ENCODE measurements at regions not wholly inside any gene's neighbourhood (a gene's known extent, or its start where the extent isn't known, plus 50 kb on each side); places are given as distances from the start of the nearest gene placed in this dataset.

DNA sequence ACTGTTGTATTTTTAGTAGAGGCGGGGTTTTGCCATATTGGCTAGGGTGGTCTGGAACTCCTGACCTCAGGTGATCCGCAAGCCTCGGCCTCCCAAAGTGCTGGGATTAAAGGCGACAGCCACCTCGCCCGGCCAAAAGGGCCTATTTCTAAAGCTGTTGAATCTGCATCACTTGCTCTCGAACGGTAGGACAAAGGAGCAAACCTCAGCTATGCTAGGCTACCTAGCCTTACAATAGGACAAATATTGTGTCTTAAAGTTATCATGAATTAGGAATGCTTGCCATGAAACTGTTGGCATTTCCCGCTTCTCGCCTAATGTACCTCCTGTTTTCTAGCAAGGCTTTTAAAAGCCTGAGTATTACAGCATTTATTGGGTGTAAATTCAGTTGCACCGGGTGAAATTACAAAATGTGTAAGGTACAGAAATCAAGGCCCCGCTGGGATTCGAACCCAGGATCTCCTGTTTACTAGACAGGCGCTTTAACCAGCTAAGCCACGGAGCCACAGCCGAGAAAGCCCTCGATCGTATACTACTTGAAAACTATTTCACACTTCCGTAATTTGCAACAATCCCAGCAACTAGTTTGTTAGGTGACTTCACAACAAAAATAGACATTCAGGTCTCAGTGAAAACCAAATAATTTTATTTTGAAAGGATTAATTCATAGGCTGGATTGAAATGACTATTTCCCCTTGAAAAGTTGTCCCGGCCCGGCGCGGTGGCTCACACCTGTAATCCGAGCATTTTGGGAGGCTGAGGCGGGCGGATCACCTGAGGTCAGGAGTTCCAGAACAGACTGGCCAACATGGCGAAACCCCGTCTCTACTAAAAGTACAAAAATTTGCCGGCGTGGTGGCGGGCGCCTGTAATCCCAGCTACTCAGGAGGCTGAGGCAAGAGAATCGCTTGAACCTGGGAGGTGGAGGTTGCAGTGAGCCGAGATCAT lies 211.6 kb upstream of the ZNF184 start:
- dilution Hi-C loops (cut with MboI; ENCODE audit: extremely low pct_ligation_motif_present, low sequenced_read_pairs), result no loop called here
- POLR2A ChIA-PET, result no interaction called here
- Histone ChIP-seq H4K20me1 (replicated peaks; ENCODE audit: control insufficient read depth, extremely low read depth, insufficient read depth, low read length) (no peaks in the 10 kb centered on the region), H3K4me1 (ENCODE audit: control insufficient read depth, extremely low read depth, insufficient read depth, low read length) (peaks cover 3% of the 10 kb centered on the region), H3K9ac (replicated peaks; ENCODE audit: extremely low read depth, insufficient read depth, low read length) (no peak overlapping the region), H2AFZ (ENCODE audit: low read depth, low read length) (no peak overlapping the region), H3K27me3 (ENCODE audit: control insufficient read depth in 2 of 2, insufficient read depth in 2 of 2, low read length in 2 of 2) (peaks cover 15% of the 10 kb centered on the region in 2 experiments), H3K4me2 (ENCODE audit: insufficient read depth, low read length) (no peak overlapping the region), H3K79me2 (ENCODE audit: control insufficient read depth, insufficient read depth, low read length) (no peaks in the 10 kb centered on the region), H3K9me1 (replicated peaks; ENCODE audit: control insufficient read depth, extremely low read depth, insufficient read depth, low read length) (no peaks in the 10 kb centered on the region), H3K4me3 (replicated peaks in 1 of 3; ENCODE audit: insufficient read depth in 1 of 3, low read depth in 1 of 3, low read length in 3 of 3) (no peak overlapping the region), H3K27ac (ENCODE audit: insufficient read depth, low read depth, low read length) (no peak overlapping the region), H3K9me3 (replicated peaks; ENCODE audit: control insufficient read depth, insufficient read depth, low read length) (no peaks in the 10 kb centered on the region), H3K36me3 (ENCODE audit: control insufficient read depth in 2 of 2, extremely low read depth in 1 of 2, insufficient read depth in 2 of 2, low read length in 2 of 2) (no peaks in the 10 kb centered on the region)
- CTCF ChIA-PET, result no interaction called here
- TF ChIP-seq POLR2AphosphoS5 (IDR thresholded peaks at IDR 0.05; ENCODE audit: insufficient read depth, low read depth, low read length) (no peak), JUN (IDR thresholded peaks at IDR 0.05; ENCODE audit: borderline replicate concordance, insufficient read depth, insufficient read length, low read depth) (no peak), GATA2 (IDR thresholded peaks at IDR 0.05; ENCODE audit: insufficient read depth, insufficient read length, low read depth, low read length) (no peak), EZH2 (IDR thresholded peaks at IDR 0.05; ENCODE audit: borderline replicate concordance, low read depth, low read length, severe bottlenecking) (no peak), POLR2A (IDR thresholded peaks at IDR 0.05; ENCODE audit: low read depth, low read length) (no peak), MYC (IDR thresholded peaks at IDR 0.05; ENCODE audit: low read depth, low read length) (no peak), FOS (IDR thresholded peaks at IDR 0.05; ENCODE audit: borderline replicate concordance, insufficient read depth, low read length) (no peak)
- TF ChIP-seq, protein P1, sequence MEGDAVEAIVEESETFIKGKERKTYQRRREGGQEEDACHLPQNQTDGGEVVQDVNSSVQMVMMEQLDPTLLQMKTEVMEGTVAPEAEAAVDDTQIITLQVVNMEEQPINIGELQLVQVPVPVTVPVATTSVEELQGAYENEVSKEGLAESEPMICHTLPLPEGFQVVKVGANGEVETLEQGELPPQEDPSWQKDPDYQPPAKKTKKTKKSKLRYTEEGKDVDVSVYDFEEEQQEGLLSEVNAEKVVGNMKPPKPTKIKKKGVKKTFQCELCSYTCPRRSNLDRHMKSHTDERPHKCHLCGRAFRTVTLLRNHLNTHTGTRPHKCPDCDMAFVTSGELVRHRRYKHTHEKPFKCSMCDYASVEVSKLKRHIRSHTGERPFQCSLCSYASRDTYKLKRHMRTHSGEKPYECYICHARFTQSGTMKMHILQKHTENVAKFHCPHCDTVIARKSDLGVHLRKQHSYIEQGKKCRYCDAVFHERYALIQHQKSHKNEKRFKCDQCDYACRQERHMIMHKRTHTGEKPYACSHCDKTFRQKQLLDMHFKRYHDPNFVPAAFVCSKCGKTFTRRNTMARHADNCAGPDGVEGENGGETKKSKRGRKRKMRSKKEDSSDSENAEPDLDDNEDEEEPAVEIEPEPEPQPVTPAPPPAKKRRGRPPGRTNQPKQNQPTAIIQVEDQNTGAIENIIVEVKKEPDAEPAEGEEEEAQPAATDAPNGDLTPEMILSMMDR (IDR thresholded peaks at IDR 0.05; ENCODE audit: extremely low read depth in 1 of 2, insufficient read depth in 1 of 2, low read depth in 1 of 2, low read length in 2 of 2), result no peak
- TF ChIP-seq, protein P2, sequence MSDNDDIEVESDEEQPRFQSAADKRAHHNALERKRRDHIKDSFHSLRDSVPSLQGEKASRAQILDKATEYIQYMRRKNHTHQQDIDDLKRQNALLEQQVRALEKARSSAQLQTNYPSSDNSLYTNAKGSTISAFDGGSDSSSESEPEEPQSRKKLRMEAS (IDR thresholded peaks at IDR 0.05; ENCODE audit: insufficient read depth, insufficient read length), result no peak
- intact Hi-C loops (cut with micrococcal nuclease), result loop anchor here (5.0 kb wide), 4 partner anchors 67 to 387 kb away; no protein-coding TSS in a partner anchor
- BruUV-seq (replicated peaks), result TSS peak; percentile 99
- peak; percentile 43 for FAIRE-seq
- DNase-seq (ENCODE audit: low read depth, low spot score), result peak; percentile 49

Measured in endothelial cell of umbilical vein (primary cell).